ENCODE measurements at regions not wholly inside any gene's neighbourhood (a gene's known extent, or its start where the extent isn't known, plus 50 kb on each side); places are given as distances from the start of the nearest gene placed in this dataset.

GRCh38 chr20:22791396-22791795 is 207.0 kb upstream of the FOXA2 start:
- no peak for FAIRE-seq
- WGBS, 2 donors, result 60 to 73% methylated on average over 3 of the region's 3 CpGs

DNA sequence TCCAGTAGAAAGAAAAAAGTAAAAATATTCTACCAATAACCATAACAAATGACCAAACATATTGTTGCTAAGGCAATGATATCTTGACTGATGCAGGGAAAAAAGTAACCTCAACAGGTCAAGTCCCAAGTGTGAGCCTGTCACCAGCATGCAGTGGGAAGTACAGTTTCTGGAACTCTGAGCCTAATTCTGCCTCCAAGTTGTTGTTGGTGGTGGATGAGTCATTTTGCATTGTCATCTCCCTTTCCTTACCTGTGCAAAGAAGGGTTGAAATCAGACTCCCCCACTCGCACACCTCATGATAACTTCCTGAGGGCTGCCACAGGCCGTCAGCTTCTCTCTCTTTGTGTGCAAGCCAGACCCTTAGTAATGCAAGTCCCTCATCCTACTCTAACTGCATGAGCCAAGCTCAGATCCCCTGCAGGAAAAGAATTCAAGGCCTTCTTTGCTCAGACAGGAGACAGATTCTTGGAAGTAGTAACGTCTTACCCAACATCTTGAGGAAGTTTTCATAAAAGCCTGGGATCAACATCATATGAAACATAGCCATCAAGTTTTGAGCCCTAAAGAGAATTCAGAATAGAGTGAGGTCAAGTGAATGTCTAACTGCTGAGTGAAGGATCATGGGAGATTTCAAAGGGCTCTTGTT is 207.6 kb upstream of the FOXA2 start:
- ATAC-seq (no peak), DNase-seq (no peak), FAIRE-seq (no peak)
- H3K36me3 ChIP-seq, result no peaks in the 10 kb centered on the region
- H3K4me3 ChIP-seq, result no peak overlapping the region
- H3K9me3 ChIP-seq, result no peaks in the 10 kb centered on the region
- TF ChIP-seq, protein P1, sequence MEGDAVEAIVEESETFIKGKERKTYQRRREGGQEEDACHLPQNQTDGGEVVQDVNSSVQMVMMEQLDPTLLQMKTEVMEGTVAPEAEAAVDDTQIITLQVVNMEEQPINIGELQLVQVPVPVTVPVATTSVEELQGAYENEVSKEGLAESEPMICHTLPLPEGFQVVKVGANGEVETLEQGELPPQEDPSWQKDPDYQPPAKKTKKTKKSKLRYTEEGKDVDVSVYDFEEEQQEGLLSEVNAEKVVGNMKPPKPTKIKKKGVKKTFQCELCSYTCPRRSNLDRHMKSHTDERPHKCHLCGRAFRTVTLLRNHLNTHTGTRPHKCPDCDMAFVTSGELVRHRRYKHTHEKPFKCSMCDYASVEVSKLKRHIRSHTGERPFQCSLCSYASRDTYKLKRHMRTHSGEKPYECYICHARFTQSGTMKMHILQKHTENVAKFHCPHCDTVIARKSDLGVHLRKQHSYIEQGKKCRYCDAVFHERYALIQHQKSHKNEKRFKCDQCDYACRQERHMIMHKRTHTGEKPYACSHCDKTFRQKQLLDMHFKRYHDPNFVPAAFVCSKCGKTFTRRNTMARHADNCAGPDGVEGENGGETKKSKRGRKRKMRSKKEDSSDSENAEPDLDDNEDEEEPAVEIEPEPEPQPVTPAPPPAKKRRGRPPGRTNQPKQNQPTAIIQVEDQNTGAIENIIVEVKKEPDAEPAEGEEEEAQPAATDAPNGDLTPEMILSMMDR (IDR thresholded peaks at IDR 0.05), result no peak
- intact Hi-C loops (cut with DNase I), result no loop called here
- 48 to 64% methylated on average over 3 of the region's 3 CpGs for WGBS, 2 donors
- H3K27ac ChIP-seq, result no peak overlapping the region
- H3K27me3 ChIP-seq, result no peaks in the 10 kb centered on the region
- no peaks in the 10 kb centered on the region for H3K4me1 ChIP-seq

More at GRCh38 chr20:22791396-22791795, 207.0 kb upstream of the FOXA2 start:
- no peak for DNase-seq
- TF ChIP-seq, protein P1 (IDR thresholded peaks at IDR 0.05), result no peak
- no peaks in the 10 kb centered on the region for H3K36me3 ChIP-seq
- no peak overlapping the region for H3K4me3 ChIP-seq
- H3K27ac ChIP-seq, result no peak overlapping the region
- intact Hi-C loops (cut with DNase I), result no loop called here
- ATAC-seq, result no peak
- H3K27me3 ChIP-seq, result no peaks in the 10 kb centered on the region
- H3K9me3 ChIP-seq, result no peaks in the 10 kb centered on the region
- H3K4me1 ChIP-seq, result no peaks in the 10 kb centered on the region

DNA sequence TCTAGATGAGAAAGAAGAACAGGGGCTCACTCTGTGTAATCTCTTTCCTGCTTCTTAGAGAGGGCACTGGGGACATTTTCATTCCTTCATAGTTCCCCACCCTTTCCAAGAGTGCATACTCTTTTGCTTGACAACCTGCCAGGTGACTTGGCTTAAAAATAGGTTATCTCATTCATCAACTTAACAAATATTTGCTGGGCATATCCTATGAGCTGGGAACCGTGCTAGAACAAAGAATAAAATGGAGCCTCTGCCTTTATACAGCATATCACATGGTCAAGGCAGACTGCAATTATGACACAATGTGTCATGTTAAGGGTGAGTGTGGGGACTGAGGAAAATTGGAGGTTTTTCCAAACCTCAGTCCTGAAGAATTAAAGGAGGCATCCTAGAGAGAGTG is 209.8 kb upstream of the FOXA2 start:
- Histone ChIP-seq H3K4me1 (no peaks in the 10 kb centered on the region), H3K27ac (no peak overlapping the region), H3K36me3 (no peaks in the 10 kb centered on the region), H3K9me3 (no peaks in the 10 kb centered on the region), H3K27me3 (no peaks in the 10 kb centered on the region), H3K4me3 (no peak overlapping the region)
- DNase-seq, result no peak
- peak in 1 of 4 donors; percentile 20 for ATAC-seq
- 5 to 11% methylated on average over 1 of the region's 1 CpG for WGBS, 2 donors
- intact Hi-C loops (cut with DNase I), result no loop called here
- no peak for FAIRE-seq
- TF ChIP-seq, protein P1 (IDR thresholded peaks at IDR 0.05), result no peak

GRCh38 chr20:22795433-22795832 is 211.1 kb upstream of the FOXA2 start:
- intact Hi-C loops (cut with DNase I), result no loop called here
- Histone ChIP-seq H3K9me3 (no peaks in the 10 kb centered on the region), H3K4me3 (no peak overlapping the region), H3K27ac (no peak overlapping the region), H3K27me3 (no peaks in the 10 kb centered on the region), H3K4me1 (no peaks in the 10 kb centered on the region), H3K36me3 (no peaks in the 10 kb centered on the region)
- TF ChIP-seq, protein P1 (IDR thresholded peaks at IDR 0.05), result no peak
- DNase-seq, result no peak
- no peak for ATAC-seq
- no peak for FAIRE-seq
- WGBS, 2 donors, result 44 to 55% methylated on average over 5 of the region's 5 CpGs

DNA sequence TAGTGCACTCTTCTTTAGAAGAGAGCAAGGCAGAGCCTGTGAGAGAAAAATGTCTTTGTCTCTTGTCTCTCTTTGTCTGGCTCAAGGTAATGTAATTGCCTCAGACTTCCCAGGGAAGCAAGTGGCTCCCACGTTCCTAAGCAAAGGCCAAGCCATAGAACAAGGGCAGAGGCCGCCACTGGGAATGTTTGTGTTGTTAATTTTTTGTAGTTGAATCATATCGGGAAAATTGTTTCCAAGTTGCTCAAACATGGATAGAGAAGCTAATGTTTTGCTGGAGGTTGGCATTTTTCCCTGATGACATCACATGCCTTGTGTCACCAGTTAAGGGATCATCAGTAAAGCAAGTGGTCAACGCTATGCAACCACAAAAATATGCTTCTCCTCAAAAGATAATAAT is 211.5 kb upstream of the FOXA2 start:
- ATAC-seq (peak in 3 of 4 donors; percentile 65 to 75 (median 68)), FAIRE-seq (no peak), DNase-seq (peak in 3 of 6 donors; percentile 7 to 47 (median 28))
- TF ChIP-seq, protein P1 (IDR thresholded peaks at IDR 0.05), result no peak
- Histone ChIP-seq H3K36me3 (no peaks in the 10 kb centered on the region), H3K4me1 (no peaks in the 10 kb centered on the region), H3K9me3 (no peaks in the 10 kb centered on the region), H3K27ac (peak overlapping the region in 1 of 4 donors; percentile 26), H3K27me3 (no peaks in the 10 kb centered on the region), H3K4me3 (no peak overlapping the region)
- intact Hi-C loops (cut with DNase I), result no loop called here
- WGBS, 2 donors, result 25 to 40% methylated on average over 4 of the region's 4 CpGs
